SK-N-SH treated with all-trans-retinoic acid at 6 μM for 48 hours (cell line): ENCODE measurements at regions not wholly inside any gene's neighbourhood (a gene's known extent, or its start where the extent isn't known, plus 50 kb on each side); places are given as distances from the start of the nearest gene placed in this dataset.

ENCODE experiments used
- BACH2 ChIP-seq: fragments of 250-450 bp; sonication (Bioruptor Pico); IDR thresholded peaks from 2 replicates; pipeline ENCODE4 v1.9.0; 2021; ENCODE audit warnings: mild to moderate bottlenecking, borderline replicate concordance
- CSRNP3 ChIP-seq: fragments of 250-450 bp; sonication (Bioruptor Pico); IDR thresholded peaks from 2 replicates; pipeline ENCODE4 v1.5.1; 2021; ENCODE audit warnings: mild to moderate bottlenecking, moderate library complexity
- ISL1 ChIP-seq: fragments of 250-450 bp; sonication (Bioruptor Pico); IDR thresholded peaks from 2 replicates; pipeline ENCODE4 v2.1.2; 2022; ENCODE audit warnings: mild to moderate bottlenecking, moderate library complexity
- OSR1 ChIP-seq: fragments of 250-450 bp; sonication (Bioruptor Pico); IDR thresholded peaks from 2 replicates; pipeline ENCODE4 v1.8.0; 2022; ENCODE audit warnings: moderate library complexity, mild to moderate bottlenecking, inconsistent platforms
- RARB ChIP-seq: fragments of 250-450 bp; sonication (Bioruptor Pico); IDR thresholded peaks from 2 replicates; pipeline ENCODE4 v1.8.0; 2021; ENCODE audit warnings: mild to moderate bottlenecking, moderate library complexity
- SNAI2 ChIP-seq: fragments of 250-450 bp; sonication (Bioruptor Pico); IDR thresholded peaks from 2 replicates; pipeline ENCODE4 v1.5.0; 2020; ENCODE audit warnings: mild to moderate bottlenecking, moderate library complexity

GRCh38 chr11:104524254-104524653 is 360.3 kb upstream of the PDGFD start:
- TF ChIP-seq SNAI2 (CRISPR knock-in tag), result no peak
- TF ChIP-seq OSR1, result no peak
- no peak for TF ChIP-seq CSRNP3 (CRISPR knock-in tag)
- TF ChIP-seq ISL1, result no peak
- no peak for TF ChIP-seq RARB (CRISPR knock-in tag)
- no peak for TF ChIP-seq BACH2 (CRISPR knock-in tag)
